ENCODE measurements at regions not wholly inside any gene's neighbourhood (a gene's known extent, or its start where the extent isn't known, plus 50 kb on each side); places are given as distances from the start of the nearest gene placed in this dataset.

DNA sequence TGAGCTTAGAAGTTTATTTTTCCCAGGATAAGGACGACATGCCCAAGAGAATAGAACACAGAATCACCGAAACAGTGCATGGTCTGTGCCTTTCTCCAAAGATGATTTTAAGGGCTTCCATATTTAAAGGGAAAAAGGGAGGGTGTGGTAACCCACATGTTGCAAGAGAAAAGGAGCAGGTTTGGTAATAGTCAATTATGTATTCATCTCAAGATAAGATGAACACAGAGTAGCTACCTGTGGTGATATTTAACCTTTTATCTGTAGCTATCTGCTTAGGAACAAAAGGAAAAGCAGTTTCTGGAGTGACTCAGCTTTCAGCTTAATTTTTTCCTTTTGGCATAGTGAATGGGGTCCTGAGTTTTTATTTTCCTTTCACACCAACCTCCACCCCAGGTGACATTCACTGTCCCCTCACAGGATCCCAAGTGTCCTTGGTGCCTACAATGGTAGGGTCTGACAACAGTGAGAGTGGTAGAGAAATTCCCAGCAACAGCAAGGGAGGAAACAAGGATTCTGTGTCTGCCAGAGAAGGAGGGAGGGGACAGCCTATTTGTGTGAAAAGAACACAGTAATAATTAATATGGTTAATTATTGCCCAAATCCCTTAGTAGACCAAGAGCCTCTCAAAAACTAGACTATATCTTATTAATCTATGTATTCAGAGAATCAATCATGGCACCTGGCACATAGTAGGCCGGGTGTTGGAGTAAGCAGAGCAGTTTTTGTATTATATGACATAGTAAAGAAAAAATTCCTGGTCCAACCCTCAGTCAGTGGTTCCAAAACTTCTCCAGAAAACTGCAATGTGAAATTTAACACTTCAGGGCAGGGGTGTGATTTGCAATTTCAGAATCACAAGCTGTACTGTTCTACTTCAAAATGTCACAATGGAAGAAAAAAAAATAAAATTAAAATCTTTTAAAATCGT lies 154.5 kb downstream of the PHLDA1 start:
- no peak for ATAC-seq
- peaks cover 0 to 2% (median 0%) of the 10 kb centered on the region in 5 donors for H3K36me3 Mint-ChIP-seq
- Histone ChIP-seq H3K36me3 (ENCODE audit: control insufficient read depth in 2 of 3, insufficient read depth in 3 of 3, low read length in 3 of 3) (no peaks in the 10 kb centered on the region), H3K4me3 (ENCODE audit: low read length) (no peak overlapping the region), H3K27me3 (ENCODE audit: control insufficient read depth in 2 of 2, insufficient read depth in 2 of 2, low read length in 2 of 2) (no peaks in the 10 kb centered on the region), H3K27ac (ENCODE audit: low read depth, low read length) (no peak overlapping the region), H3K4me1 (ENCODE audit: control insufficient read depth in 2 of 2, insufficient read depth in 2 of 2, low read length in 2 of 2) (no peaks in the 10 kb centered on the region), H3K9me3 (ENCODE audit: control insufficient read depth in 2 of 3, low read length in 3 of 3) (no peaks in the 10 kb centered on the region)
- peaks cover 0 to 10% (median 0%) of the 10 kb centered on the region in 11 donors for H3K9me3 Mint-ChIP-seq
- no peak overlapping the region for H3K4me3 Mint-ChIP-seq
- peaks cover 0 to 5% (median 0%) of the 10 kb centered on the region in 7 donors for H3K4me1 Mint-ChIP-seq
- no peak for DNase-seq
- POLR2A ChIA-PET: no interaction called here
- H3K27ac Mint-ChIP-seq: no peak overlapping the region
- intact Hi-C loops (cut with micrococcal nuclease): no loop called here
- CTCF ChIA-PET: no interaction called here
- H3K27me3 Mint-ChIP-seq: peaks cover 11 to 33% (median 14%) of the 10 kb centered on the region in 5 donors

DNA sequence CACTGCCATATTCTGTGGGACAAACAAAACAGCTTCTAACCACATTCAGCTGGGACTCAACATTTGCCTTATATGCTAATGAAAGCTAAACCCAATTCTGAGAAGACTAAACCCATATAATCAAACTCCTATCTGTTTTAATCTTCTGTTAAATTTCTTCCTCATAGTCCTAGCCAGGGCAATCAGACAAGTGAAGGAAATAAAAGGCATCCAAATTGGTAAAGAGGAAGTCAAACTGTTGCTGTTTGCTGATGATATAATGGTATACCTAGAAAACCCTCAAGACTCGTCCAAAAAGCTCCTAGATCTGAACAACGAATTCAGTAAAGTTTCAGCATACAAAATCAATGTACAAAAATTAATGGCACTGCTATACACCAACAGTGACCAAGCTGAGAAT lies 157.1 kb downstream of the PHLDA1 start:
- Histone ChIP-seq H3K4me1 (ENCODE audit: control insufficient read depth in 2 of 2, insufficient read depth in 2 of 2, low read length in 2 of 2) (no peaks in the 10 kb centered on the region), H3K9me3 (ENCODE audit: control insufficient read depth in 2 of 3, low read length in 3 of 3) (no peaks in the 10 kb centered on the region), H3K4me3 (ENCODE audit: low read length) (no peak overlapping the region), H3K27me3 (ENCODE audit: control insufficient read depth in 2 of 2, insufficient read depth in 2 of 2, low read length in 2 of 2) (no peaks in the 10 kb centered on the region), H3K36me3 (ENCODE audit: control insufficient read depth in 2 of 3, insufficient read depth in 3 of 3, low read length in 3 of 3) (no peaks in the 10 kb centered on the region), H3K27ac (ENCODE audit: low read depth, low read length) (no peak overlapping the region)
- H3K9me3 Mint-ChIP-seq: peaks cover 0 to 16% (median 0%) of the 10 kb centered on the region in 11 donors
- intact Hi-C loops (cut with micrococcal nuclease): no loop called here
- peaks cover 11 to 19% (median 14%) of the 10 kb centered on the region in 5 donors for H3K27me3 Mint-ChIP-seq
- ATAC-seq (no peak), DNase-seq (no peak)
- peaks cover 0 to 5% (median 0%) of the 10 kb centered on the region in 7 donors for H3K4me1 Mint-ChIP-seq
- no peak overlapping the region for H3K27ac Mint-ChIP-seq
- ChIA-PET CTCF (no interaction called here), POLR2A (no interaction called here)
- peaks cover 0 to 2% (median 0%) of the 10 kb centered on the region in 5 donors for H3K36me3 Mint-ChIP-seq
- H3K4me3 Mint-ChIP-seq: no peak overlapping the region

DNA sequence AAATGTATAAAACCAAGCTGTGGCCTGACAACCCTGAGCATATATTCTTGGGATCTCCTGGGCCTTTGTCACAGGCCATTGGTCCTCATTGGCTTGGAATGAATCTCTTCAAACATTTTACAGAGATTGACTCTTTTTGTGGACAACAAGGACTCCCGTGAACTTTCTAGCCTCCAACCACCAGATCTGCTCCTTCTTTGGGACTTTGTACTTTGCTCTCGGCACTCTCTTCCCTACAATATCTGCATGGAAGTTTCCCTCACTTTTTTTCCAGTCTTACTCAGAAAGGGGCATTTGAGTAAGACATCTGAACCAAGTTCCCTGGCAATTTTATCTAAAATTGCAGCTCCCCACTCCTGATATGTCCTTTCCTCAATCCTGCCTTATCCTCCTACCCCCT lies 158.8 kb downstream of the PHLDA1 start:
- Mint-ChIP-seq H3K27ac (no peak overlapping the region), H3K27me3 (peaks cover 11 to 16% (median 13%) of the 10 kb centered on the region in 5 donors), H3K9me3 (peaks cover 0 to 16% (median 0%) of the 10 kb centered on the region in 11 donors), H3K4me3 (no peak overlapping the region), H3K4me1 (peaks cover 0 to 5% (median 0%) of the 10 kb centered on the region in 7 donors), H3K36me3 (peaks cover 0 to 2% (median 0%) of the 10 kb centered on the region in 5 donors)
- DNase-seq (no peak), ATAC-seq (no peak)
- Histone ChIP-seq H3K4me3 (ENCODE audit: low read length) (no peak overlapping the region), H3K9me3 (ENCODE audit: control insufficient read depth in 2 of 3, low read length in 3 of 3) (no peaks in the 10 kb centered on the region), H3K36me3 (ENCODE audit: control insufficient read depth in 2 of 3, insufficient read depth in 3 of 3, low read length in 3 of 3) (no peaks in the 10 kb centered on the region), H3K4me1 (ENCODE audit: control insufficient read depth in 2 of 2, insufficient read depth in 2 of 2, low read length in 2 of 2) (no peaks in the 10 kb centered on the region), H3K27me3 (ENCODE audit: control insufficient read depth in 2 of 2, insufficient read depth in 2 of 2, low read length in 2 of 2) (no peaks in the 10 kb centered on the region), H3K27ac (ENCODE audit: low read depth, low read length) (no peak overlapping the region)
- intact Hi-C loops (cut with micrococcal nuclease): no loop called here
- POLR2A ChIA-PET: no interaction called here
- CTCF ChIA-PET: no interaction called here

DNA sequence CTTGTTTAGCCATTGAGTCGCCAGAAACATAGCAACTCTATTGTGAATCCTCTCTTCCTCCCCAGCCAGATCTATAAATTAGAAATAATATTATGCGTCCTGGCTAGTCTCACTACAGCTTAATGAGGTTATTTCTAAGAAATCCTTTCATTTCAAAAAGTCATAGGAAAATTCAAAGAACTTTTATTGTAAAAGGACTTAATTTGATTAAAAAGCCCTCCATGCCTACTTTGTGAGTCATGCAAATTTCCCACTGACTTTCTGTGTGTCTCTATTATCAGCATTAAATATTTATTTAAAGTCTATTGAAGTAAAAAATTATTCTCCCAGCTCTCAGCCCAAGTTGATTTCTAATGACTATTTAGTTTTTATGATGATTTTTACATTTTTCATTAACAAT lies 160.7 kb downstream of the PHLDA1 start:
- intact Hi-C loops (cut with micrococcal nuclease): no loop called here
- H3K4me1 Mint-ChIP-seq: peaks cover 0 to 9% (median 0%) of the 10 kb centered on the region in 7 donors
- ChIA-PET POLR2A (no interaction called here), CTCF (no interaction called here)
- ATAC-seq (no peak), DNase-seq (no peak)
- no peak overlapping the region for H3K27ac ChIP-seq (ENCODE audit: low read depth, low read length)
- H3K27me3 Mint-ChIP-seq: peaks cover 11 to 16% (median 13%) of the 10 kb centered on the region in 5 donors
- no peaks in the 10 kb centered on the region for H3K9me3 ChIP-seq (ENCODE audit: control insufficient read depth in 2 of 3, low read length in 3 of 3)
- H3K9me3 Mint-ChIP-seq: peaks cover 0 to 21% (median 1%) of the 10 kb centered on the region in 11 donors
- H3K36me3 Mint-ChIP-seq: peaks cover 0 to 8% (median 0%) of the 10 kb centered on the region in 5 donors
- H3K4me3 Mint-ChIP-seq: no peak overlapping the region
- H3K4me3 ChIP-seq (ENCODE audit: low read length): no peak overlapping the region
- no peaks in the 10 kb centered on the region for H3K36me3 ChIP-seq (ENCODE audit: control insufficient read depth in 2 of 3, insufficient read depth in 3 of 3, low read length in 3 of 3)
- H3K4me1 ChIP-seq (ENCODE audit: control insufficient read depth in 2 of 2, insufficient read depth in 2 of 2, low read length in 2 of 2): no peaks in the 10 kb centered on the region
- H3K27ac Mint-ChIP-seq: no peak overlapping the region
- no peaks in the 10 kb centered on the region for H3K27me3 ChIP-seq (ENCODE audit: control insufficient read depth in 2 of 2, insufficient read depth in 2 of 2, low read length in 2 of 2)

DNA sequence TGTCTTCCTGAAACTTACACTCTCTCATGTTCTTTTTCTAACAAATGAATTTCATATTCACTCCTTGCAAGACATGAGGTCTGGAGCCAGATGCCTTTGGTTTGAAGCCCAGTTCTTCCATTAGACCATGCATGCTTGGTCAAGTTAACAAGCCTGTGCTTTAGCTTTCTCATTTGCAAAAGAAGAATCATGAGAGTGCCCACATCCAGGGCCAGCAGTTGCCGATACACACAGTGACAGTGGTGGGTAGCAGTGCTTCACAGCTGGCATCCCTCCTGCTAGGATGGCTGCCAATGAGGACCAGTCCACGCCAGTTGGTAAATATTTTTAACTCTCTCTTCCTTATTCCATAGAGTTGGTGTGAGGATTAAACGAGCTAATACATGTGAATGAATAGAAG lies 163.1 kb downstream of the PHLDA1 start:
- H3K4me3 ChIP-seq (ENCODE audit: low read length): no peak overlapping the region
- no peak for ATAC-seq
- Mint-ChIP-seq H3K9me3 (peaks cover 0 to 14% (median 1%) of the 10 kb centered on the region in 11 donors), H3K27me3 (peaks cover 0 to 6% (median 0%) of the 10 kb centered on the region in 5 donors), H3K4me1 (peaks cover 0 to 4% (median 0%) of the 10 kb centered on the region in 7 donors), H3K27ac (no peak overlapping the region), H3K36me3 (peaks cover 0 to 5% (median 0%) of the 10 kb centered on the region in 5 donors), H3K4me3 (no peak overlapping the region)
- ChIA-PET POLR2A (no interaction called here), CTCF (no interaction called here)
- no peaks in the 10 kb centered on the region for H3K4me1 ChIP-seq (ENCODE audit: control insufficient read depth in 2 of 2, insufficient read depth in 2 of 2, low read length in 2 of 2)
- intact Hi-C loops (cut with micrococcal nuclease): no loop called here
- no peaks in the 10 kb centered on the region for H3K9me3 ChIP-seq (ENCODE audit: control insufficient read depth in 2 of 3, low read length in 3 of 3)
- H3K27ac ChIP-seq (ENCODE audit: low read depth, low read length): no peak overlapping the region
- no peaks in the 10 kb centered on the region for H3K27me3 ChIP-seq (ENCODE audit: control insufficient read depth in 2 of 2, insufficient read depth in 2 of 2, low read length in 2 of 2)
- no peak for DNase-seq
- H3K36me3 ChIP-seq (ENCODE audit: control insufficient read depth in 2 of 3, insufficient read depth in 3 of 3, low read length in 3 of 3): no peaks in the 10 kb centered on the region

DNA sequence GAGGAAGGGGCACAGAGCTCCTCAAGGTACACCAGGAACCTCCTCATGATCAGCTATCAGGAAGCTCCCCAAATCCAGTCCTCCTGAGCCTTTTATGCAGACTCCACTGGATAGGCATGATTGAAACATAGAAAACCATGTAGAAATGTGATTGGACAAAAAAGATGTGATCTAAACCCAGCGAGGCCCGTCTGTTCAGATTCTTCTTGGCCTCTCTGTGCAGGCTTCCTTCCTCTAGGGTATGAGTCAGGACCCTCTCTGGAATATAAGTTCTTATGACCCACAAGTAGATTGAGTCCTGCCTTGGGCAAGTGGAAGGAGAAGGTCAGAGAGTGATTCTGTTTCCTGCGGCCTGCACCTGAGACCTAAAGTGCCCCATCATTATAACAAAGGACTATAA lies 166.3 kb downstream of the PHLDA1 start:
- intact Hi-C loops (cut with micrococcal nuclease): no loop called here
- Mint-ChIP-seq H3K4me1 (peaks cover 0 to 4% (median 0%) of the 10 kb centered on the region in 7 donors), H3K4me3 (no peak overlapping the region), H3K36me3 (peaks cover 0 to 5% (median 0%) of the 10 kb centered on the region in 5 donors), H3K27ac (no peak overlapping the region), H3K9me3 (peaks cover 0 to 9% (median 1%) of the 10 kb centered on the region in 11 donors), H3K27me3 (no peaks in the 10 kb centered on the region)
- H3K36me3 ChIP-seq (ENCODE audit: control insufficient read depth in 2 of 3, insufficient read depth in 3 of 3, low read length in 3 of 3): no peaks in the 10 kb centered on the region
- POLR2A ChIA-PET: no interaction called here
- H3K27ac ChIP-seq (ENCODE audit: low read depth, low read length): no peak overlapping the region
- no peaks in the 10 kb centered on the region for H3K27me3 ChIP-seq (ENCODE audit: control insufficient read depth in 2 of 2, insufficient read depth in 2 of 2, low read length in 2 of 2)
- H3K9me3 ChIP-seq (ENCODE audit: control insufficient read depth in 2 of 3, low read length in 3 of 3): no peaks in the 10 kb centered on the region
- H3K4me1 ChIP-seq (ENCODE audit: control insufficient read depth in 2 of 2, insufficient read depth in 2 of 2, low read length in 2 of 2): no peaks in the 10 kb centered on the region
- H3K4me3 ChIP-seq (ENCODE audit: low read length): no peak overlapping the region
- CTCF ChIA-PET: no interaction called here
- no peak for ATAC-seq
- DNase-seq: no peak

DNA sequence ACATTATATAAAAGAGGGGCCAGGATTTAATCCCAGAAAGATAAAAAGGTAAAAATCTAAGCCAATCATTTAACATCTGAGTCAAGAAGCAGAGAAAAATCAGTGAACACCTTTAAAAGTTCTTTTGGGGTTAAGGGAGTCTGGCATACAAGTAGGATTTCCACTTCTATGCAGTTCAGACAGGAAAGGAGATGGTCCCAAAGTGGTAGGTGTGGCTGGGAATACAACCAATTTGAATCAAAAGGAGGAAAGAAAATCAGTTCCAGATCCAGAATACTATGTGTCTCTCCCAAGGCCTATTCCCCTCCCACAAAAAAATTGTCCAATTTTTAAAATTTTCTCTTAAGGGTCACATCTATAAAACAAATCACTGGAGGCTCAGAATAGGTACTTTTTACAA lies 167.4 kb downstream of the PHLDA1 start:
- Mint-ChIP-seq H3K27ac (no peak overlapping the region), H3K4me1 (peaks cover 0 to 4% (median 0%) of the 10 kb centered on the region in 7 donors), H3K36me3 (peaks cover 0 to 5% (median 0%) of the 10 kb centered on the region in 5 donors), H3K27me3 (no peaks in the 10 kb centered on the region), H3K9me3 (peaks cover 0 to 9% (median 1%) of the 10 kb centered on the region in 11 donors), H3K4me3 (no peak overlapping the region)
- Histone ChIP-seq H3K27ac (ENCODE audit: low read depth, low read length) (no peak overlapping the region), H3K4me1 (ENCODE audit: control insufficient read depth in 2 of 2, insufficient read depth in 2 of 2, low read length in 2 of 2) (no peaks in the 10 kb centered on the region), H3K36me3 (ENCODE audit: control insufficient read depth in 2 of 3, insufficient read depth in 3 of 3, low read length in 3 of 3) (no peaks in the 10 kb centered on the region), H3K27me3 (ENCODE audit: control insufficient read depth in 2 of 2, insufficient read depth in 2 of 2, low read length in 2 of 2) (no peaks in the 10 kb centered on the region), H3K4me3 (ENCODE audit: low read length) (no peak overlapping the region), H3K9me3 (ENCODE audit: control insufficient read depth in 2 of 3, low read length in 3 of 3) (no peaks in the 10 kb centered on the region)
- DNase-seq: no peak
- ChIA-PET CTCF (no interaction called here), POLR2A (interaction anchor here (0.6 kb wide), 1 partner anchor 13 kb away, joined by 3 read pairs; no protein-coding TSS in a partner anchor)
- ATAC-seq: no peak
- intact Hi-C loops (cut with micrococcal nuclease): no loop called here

Measured in naive thymus-derived CD4-positive, alpha-beta T cell (primary cell).